H54 (cell line): ENCODE measurements at regions not wholly inside any gene's neighbourhood (a gene's known extent, or its start where the extent isn't known, plus 50 kb on each side); places are given as distances from the start of the nearest gene placed in this dataset.
"Not testable (repeated sequence)": the region's sequence is repeated elsewhere in the genome, so short reads cannot be mapped to it uniquely, and the experiment has no call there.

ENCODE experiments used
- DNase-seq: peaks from one replicate; pipeline ENCODE4 v3.0.0; 2011; ENCODE audit warnings: low spot score, mixed read lengths; ENCODE audit not compliant: insufficient read length
- FAIRE-seq: peaks from 3 replicates; lab custom pipeline; 2011; peaks lifted over from hg19 to GRCh38; lab: Jason Lieb, UNC
- POLR2A ChIP-seq: IDR thresholded peaks from 2 replicates; pipeline ENCODE4 v1.6.1; 2011; ENCODE audit warnings: low read depth, mild to moderate bottlenecking, low read length

DNA sequence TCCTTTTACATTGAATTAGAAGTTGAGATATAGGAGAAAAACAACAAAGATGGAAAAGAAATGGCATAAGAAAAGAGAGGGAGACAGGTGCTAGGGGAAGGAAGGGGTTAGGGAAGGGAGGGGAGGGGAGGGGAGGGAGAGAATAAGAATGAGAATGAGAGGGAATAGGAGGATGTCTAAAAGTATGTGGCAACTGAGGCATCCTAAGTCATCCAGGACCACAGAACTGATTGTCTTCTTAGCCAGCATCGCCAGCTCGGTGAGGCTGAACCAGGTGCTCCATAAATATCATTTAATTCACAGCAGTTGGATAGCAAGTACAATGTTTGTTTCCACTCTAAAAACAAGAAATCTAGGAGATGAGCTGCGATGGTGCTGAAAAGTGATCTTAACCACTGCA, 393.5 kb downstream of the TMEM182 start:
- no peak for TF ChIP-seq POLR2A
- FAIRE-seq (no peak), DNase-seq (no peak)

DNA sequence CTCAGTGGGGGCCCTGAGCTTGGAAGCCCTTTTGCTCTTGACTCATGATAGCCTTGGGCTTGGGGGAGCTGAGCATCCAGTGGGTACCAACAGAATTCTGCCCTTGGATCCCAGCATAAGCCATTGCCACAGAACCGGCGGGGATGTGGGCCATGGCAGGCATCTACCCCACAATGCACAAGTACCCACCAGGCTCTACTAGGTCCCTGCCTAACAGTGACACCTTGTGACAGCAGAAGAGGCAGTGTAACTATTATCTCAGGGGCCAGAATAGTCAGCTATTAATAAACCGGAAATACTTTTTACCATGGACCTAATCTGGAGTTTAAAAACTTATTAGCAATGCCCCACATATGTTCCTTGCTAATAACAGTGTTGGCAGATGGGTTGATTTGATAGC, 397.2 kb downstream of the TMEM182 start:
- no peak for TF ChIP-seq POLR2A
- FAIRE-seq (no peak), DNase-seq (no peak)

DNA sequence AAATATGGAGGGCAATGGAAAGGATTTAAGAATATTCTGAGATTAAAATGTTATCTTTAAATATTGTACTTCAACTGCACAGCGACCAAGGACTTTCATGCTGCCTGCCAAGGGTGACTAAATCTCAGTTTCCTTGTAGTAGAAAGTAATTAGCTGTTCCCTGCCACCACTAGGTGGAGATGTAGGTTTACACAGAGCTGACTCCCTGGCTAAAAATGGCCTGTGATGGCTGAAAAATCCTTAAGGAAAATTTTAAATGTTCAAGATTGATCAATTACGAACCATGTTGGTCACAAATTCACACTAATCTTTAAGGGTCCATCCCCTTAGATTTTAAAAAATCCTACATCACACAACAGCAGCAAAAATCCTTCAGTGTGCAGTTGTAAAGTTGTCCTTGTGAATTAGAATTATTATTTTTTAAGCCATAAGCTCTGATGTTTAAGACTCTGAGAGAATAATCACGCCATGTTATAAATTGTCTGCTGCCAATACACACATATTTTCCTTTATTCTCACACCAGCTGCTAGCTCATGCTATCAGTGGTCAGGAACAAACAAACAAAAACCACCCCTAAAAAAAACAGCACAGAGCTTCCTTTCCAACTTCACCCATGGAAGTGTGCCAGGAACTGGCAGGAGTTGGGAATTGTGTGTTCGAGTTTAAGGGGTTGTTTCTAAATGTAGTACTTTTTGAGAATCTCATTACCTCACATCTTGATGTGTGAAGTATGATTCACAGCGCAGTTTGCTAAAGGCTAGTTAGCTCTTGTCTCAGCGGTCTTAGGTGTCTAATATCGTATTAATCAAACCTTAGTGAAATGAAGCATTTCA, 399.8 kb downstream of the TMEM182 start:
- DNase-seq, result peak; percentile 29
- no peak for TF ChIP-seq POLR2A
- peak; percentile 78 for FAIRE-seq

DNA sequence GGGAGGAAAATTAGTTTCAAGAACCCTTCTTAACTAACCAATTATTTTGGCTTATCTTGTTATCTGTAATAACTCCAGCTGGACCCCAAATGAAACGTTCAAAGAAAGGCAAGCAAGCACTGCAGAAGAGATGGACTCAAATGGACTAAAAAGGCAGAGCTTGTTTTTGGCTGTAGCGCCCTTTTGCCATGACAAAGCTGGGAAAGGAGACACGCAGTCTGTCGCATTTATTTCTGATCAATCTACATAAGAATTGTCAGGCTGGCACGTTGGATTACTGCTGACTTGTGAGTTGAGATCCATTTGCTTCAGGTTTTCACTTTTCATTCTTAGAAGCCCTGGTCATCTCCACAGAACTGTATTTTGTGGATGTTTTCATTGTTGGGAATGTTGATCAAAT, 402.9 kb downstream of the TMEM182 start:
- no peak for TF ChIP-seq POLR2A
- FAIRE-seq (no peak), DNase-seq (no peak)

DNA sequence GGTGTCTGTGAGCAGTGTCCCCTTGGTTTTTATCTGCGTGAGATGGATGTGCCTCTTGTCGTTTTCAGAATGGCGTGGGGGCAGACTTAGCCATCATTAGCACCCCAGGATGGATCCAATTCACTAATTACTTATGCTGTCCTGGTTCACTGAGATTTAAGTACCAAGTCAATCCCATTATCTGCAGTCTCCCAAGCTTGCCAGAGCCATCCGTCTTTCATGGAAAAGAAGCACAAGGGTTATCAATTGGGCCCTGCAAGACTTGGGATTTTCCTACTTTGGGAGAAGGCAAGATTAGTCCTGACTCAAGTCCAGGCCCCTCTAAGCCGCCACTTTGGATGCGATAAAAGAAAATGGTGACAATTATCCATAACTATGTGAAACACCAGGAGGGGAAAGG, 404.0 kb downstream of the TMEM182 start:
- DNase-seq, result no peak
- no peak for FAIRE-seq
- no peak for TF ChIP-seq POLR2A

DNA sequence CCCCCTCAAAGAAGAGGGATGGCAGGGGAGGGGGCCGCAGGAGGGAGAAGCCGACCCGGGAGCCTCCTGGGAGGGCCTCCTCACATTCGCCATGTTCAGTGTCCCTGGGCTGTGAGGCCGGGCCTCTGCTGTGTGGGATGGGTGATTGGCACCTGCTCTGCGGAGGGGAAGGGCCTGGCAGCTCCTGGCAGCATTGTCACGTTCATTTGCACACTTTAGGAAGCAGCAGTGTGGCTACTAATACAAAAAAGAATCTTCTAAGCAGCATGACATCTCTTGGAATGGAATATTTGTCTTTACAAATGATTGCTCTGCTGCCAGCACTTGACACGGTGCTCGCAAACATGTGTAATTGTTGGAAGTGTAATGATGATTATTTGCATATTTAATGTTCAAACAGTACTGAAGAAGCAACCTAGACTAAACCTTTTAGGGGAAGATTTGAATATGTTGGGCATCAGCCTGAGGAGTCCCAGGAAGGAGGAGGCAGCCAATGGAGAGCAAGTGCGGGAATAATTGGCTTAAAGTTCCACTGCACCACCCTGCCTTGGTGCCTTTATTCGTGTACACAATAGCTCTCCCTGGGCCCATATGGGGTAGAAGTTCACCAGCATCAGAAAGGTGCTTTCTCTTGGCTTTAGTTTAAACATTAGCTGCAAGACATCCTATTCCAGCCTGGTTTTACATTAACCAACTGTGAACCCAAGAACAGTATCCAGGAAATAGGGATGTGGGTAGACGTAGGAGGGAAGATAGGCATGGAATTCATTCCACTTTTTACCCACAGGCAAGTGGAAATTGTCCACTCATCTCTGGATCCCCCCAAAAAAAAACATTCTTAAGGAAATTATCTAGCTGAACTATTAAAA, 404.9 kb downstream of the TMEM182 start:
- DNase-seq (no peak), FAIRE-seq (no peak)
- TF ChIP-seq POLR2A, result no peak

DNA sequence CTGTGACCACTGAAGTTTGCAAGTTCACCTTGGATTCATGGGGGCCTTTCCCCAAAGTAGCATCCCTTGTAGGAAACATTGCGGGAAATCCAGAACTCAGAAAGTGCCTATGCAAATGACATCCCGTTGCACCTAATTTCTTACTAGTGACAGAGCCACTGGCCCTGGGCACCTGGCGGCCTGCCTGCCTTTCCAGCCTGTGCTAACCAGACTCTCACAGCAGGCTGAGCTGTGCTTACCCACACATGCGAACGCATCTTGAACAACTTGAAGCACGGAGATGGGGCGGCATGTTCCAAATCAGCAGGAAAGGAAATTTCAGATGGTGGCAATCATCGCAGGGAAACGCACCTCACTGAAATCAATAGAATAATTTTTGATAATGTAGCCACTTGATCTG, 405.8 kb downstream of the TMEM182 start:
- FAIRE-seq, result no peak
- TF ChIP-seq POLR2A, result no peak
- no peak for DNase-seq

DNA sequence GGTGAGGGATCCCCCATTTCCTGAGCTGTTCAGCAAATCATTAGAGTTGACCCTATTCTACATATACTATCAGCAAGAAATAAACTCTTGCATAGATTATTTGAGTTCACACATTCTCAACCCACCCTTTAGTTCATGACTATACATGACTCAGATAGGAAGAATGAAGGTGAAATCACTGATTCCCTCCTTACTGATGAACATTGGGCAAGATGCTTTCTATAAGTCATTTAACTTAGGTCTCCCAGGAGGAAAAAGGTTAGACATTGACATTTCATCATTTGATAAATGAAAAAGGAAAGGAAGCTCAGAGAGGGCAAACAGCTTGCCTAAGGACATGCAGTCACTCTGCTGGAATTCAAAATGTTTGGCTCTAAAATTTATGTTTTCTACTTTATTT, 408.0 kb downstream of the TMEM182 start:
- TF ChIP-seq POLR2A, result no peak
- no peak for FAIRE-seq
- no peak for DNase-seq

DNA sequence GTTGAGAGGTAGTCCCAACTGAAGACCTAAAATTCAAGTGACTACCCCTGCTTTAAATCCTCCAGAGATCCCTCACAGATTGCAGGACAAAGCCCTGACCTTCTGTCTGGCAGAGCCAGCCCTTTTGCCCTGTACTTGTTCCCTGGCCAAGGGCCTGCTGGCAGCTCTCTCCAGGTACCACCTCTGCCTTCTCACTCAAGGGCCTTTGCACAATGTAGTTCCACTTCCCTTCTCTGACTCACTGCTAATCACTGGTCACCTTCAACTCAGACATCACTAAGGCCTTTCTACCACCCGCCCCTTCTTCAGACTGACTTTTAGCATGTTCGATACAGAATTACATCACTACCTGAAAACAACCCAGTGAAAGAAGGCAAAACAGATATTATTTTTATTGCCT, 411.0 kb downstream of the TMEM182 start:
- no peak for TF ChIP-seq POLR2A
- FAIRE-seq, result no peak
- DNase-seq, result no peak

DNA sequence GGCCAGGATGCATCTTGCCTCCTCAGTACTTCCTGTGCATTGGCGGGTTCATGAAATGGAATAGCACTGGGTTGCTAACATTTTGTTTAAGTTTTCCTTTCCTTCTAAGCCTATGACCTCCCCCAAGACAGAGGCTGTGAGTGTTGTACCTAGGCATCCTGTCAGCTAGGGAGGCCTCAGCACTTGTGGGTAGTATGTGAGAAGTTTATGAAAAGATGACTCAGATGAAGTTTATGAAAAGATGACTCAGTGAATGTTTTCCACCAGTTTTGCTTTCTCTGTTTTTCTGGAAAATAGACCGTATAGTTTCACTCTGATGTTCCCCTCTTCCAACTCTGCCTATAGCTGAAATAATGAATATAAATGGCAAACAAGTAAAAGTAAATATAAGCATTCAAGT, 412.9 kb downstream of the TMEM182 start:
- TF ChIP-seq POLR2A, result no peak
- FAIRE-seq (no peak), DNase-seq (no peak)

DNA sequence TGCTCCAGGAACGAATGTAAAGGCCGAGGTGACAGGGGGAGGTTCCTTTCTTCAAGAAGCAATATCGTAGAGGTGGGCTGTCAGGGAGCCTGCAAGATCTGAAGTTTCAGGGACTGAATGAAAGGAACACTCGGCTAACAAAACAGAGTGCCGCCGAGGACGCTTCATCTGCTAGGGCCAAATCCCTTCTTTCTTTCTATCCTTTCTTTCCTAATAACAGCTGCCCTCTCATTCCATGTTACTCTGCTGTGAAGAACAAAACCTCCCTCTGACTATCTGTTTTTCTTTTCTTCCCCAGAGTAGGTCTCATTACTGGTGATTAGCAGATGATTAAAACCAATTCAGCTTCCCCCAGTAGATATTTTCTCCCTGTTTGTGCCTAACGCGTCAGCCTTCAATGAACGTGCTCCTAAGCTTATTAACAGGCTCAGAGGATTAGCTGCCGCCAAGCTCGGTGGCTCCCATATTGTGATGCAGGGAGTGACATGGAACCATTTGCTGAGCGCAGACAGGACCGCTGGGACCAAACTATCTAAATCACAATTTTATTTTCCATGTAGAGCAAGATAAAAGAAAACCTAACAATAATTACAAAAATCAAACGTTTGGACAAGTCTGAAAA, 414.6 kb downstream of the TMEM182 start:
- no peak for TF ChIP-seq POLR2A
- no peak for FAIRE-seq
- no peak for DNase-seq

DNA sequence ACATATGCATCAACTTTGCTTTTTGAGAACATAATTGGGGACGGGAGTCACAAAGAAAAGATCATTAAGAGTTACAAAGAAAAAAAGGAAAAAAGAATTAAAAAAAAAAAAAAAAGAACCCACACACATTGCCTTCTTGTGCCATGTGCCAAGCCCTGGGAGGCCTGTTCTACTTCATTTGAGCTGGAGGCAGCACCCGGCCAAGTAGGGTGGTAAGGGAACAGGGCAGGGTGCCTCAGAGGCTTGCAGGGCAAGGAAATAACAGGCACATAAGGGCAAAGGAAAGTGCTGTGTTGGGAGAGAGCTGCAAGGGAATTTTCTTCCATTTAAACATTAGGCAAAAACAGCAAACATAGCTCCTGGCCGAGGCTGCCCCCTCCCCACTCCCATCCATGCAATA, 418.0 kb downstream of the TMEM182 start:
- no peak for TF ChIP-seq POLR2A
- DNase-seq (no peak), FAIRE-seq (no peak)

DNA sequence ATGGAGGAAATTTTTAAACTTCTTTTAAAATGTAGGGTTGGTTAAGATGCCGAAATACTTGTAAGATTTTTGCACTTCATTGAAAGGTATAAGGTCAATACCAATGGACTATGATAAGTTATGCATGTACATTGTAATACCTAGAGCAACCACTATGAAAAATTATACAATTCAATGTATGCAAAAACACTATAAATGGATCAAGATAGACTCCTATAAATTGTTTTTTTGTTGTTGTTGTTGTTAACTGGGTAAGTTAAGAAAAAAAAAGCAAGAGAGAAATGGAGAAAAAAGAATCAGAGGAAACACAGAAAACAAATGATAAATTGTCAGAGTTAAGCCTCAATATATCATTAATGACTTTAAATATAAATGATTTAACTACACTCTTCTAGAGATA, 421.2 kb downstream of the TMEM182 start:
- FAIRE-seq (no peak), DNase-seq (no peak)
- no peak for TF ChIP-seq POLR2A

DNA sequence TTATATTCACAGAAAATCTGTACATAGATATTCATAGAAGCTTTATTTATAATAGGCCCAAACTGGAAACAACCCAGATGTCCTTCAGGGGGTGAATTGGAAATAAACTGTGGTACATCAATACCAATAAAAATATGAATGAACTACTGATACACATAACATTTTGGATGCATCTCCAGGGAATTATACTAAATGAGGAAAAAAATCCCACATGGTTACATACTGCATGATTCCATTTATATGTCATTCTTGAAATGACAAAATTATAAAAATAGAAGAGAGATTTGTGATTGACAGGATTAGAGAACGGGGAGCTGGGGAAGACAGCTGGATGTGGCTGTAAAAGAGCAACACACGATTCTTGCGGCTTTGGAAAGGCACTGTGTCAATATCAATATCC, 435.0 kb downstream of the TMEM182 start:
- FAIRE-seq (no peak), DNase-seq (no peak)
- no peak for TF ChIP-seq POLR2A

DNA sequence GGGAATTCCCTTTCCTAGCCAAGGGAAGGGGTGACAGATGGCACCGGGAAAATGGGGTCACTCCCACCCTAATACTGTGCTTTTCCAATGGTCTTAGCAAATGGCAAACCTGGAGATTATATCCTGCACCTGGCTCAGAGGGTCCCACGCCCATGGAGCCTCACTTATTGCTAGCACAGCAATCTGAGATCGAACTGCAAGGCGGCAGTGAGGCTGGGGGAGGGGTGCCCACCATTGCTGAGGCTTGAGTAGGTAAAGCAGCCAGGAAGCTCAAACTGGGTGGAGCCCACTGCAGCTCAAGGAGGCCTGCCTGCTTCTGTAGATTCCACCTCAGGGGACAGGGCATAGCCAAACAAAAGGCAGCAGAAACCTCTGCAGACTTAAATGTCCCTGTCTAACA, 438.9 kb downstream of the TMEM182 start:
- not testable (repeated sequence) for FAIRE-seq, DNase-seq
